ENCODE measurements at regions not wholly inside any gene's neighbourhood (a gene's known extent, or its start where the extent isn't known, plus 50 kb on each side); places are given as distances from the start of the nearest gene placed in this dataset.

- TF ChIP-seq POLR2AphosphoS5 (IDR thresholded peaks at IDR 0.05; ENCODE audit: low read depth, low read length) (no peak), SIN3A (IDR thresholded peaks at IDR 0.05; ENCODE audit: borderline replicate concordance, insufficient read depth, low read length) (no peak)
- TF ChIP-seq, protein P1, sequence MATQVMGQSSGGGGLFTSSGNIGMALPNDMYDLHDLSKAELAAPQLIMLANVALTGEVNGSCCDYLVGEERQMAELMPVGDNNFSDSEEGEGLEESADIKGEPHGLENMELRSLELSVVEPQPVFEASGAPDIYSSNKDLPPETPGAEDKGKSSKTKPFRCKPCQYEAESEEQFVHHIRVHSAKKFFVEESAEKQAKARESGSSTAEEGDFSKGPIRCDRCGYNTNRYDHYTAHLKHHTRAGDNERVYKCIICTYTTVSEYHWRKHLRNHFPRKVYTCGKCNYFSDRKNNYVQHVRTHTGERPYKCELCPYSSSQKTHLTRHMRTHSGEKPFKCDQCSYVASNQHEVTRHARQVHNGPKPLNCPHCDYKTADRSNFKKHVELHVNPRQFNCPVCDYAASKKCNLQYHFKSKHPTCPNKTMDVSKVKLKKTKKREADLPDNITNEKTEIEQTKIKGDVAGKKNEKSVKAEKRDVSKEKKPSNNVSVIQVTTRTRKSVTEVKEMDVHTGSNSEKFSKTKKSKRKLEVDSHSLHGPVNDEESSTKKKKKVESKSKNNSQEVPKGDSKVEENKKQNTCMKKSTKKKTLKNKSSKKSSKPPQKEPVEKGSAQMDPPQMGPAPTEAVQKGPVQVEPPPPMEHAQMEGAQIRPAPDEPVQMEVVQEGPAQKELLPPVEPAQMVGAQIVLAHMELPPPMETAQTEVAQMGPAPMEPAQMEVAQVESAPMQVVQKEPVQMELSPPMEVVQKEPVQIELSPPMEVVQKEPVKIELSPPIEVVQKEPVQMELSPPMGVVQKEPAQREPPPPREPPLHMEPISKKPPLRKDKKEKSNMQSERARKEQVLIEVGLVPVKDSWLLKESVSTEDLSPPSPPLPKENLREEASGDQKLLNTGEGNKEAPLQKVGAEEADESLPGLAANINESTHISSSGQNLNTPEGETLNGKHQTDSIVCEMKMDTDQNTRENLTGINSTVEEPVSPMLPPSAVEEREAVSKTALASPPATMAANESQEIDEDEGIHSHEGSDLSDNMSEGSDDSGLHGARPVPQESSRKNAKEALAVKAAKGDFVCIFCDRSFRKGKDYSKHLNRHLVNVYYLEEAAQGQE (IDR thresholded peaks at IDR 0.05; ENCODE audit: insufficient read depth in 1 of 2, low read depth in 2 of 2, low read length in 2 of 2): no peak
Observed at GRCh38 chr3:81841540-81841939, 80.1 kb upstream of the GBE1 start.
